B cell (primary cell): ENCODE measurements at regions not wholly inside any gene's neighbourhood (a gene's known extent, or its start where the extent isn't known, plus 50 kb on each side); places are given as distances from the start of the nearest gene placed in this dataset.

Source experiments
- EZH2 ChIP-seq: IDR thresholded peaks from 2 replicates; pipeline ENCODE4 v1.6.1; 2012; ENCODE audit warnings: borderline replicate concordance, low read depth, mild to moderate bottlenecking, moderate library complexity, low read length; ENCODE audit not compliant: insufficient read depth, poor library complexity, severe bottlenecking
- TF ChIP-seq, protein P1 (sequence below): fragments of 200-600 bp; IDR thresholded peaks from one replicate; pipeline ENCODE4 v1.8.0; 2022; ENCODE audit warnings: antibody characterized with exemption, mild to moderate bottlenecking

DNA sequence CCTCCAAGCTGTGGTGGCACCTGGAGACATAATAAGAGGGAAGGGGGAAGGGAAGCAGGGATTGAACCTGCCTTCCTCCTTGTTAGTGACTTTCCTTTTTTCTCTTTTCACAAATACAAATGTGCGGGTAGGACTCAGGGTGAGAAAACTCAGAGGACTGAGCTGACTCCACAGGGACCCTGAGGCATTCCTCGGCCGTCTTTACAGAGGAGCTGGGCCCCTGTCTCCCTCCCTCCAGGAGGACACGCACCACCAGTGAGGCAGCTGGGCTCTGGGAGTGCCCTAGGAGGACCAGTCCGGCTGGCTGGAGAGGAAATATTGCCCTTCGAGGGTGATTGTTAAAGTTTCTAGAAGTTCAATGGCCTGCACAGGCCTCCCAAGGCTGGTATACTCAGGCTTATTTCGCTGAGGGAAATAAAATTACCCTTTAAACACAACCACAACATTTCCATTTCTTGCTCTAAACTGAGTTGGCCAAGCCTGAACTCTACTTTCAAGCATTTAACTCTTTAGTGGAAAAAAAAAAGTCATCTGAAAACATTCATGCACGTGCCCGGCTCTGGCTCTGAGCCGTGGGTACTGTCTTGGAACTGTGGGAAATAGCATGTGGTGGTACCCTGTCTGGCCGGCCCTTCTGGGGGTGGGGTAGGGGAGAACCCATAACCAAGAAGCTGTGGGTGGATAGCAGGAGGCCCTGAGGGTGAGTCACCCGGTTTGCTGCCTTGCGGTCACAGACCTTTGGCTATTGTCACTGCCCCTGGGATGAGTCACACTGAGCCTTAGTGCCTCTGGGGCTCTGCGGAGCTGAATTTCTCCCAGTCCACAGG lies 116.0 kb downstream of the COPS8 start:
- TF ChIP-seq, protein P1, sequence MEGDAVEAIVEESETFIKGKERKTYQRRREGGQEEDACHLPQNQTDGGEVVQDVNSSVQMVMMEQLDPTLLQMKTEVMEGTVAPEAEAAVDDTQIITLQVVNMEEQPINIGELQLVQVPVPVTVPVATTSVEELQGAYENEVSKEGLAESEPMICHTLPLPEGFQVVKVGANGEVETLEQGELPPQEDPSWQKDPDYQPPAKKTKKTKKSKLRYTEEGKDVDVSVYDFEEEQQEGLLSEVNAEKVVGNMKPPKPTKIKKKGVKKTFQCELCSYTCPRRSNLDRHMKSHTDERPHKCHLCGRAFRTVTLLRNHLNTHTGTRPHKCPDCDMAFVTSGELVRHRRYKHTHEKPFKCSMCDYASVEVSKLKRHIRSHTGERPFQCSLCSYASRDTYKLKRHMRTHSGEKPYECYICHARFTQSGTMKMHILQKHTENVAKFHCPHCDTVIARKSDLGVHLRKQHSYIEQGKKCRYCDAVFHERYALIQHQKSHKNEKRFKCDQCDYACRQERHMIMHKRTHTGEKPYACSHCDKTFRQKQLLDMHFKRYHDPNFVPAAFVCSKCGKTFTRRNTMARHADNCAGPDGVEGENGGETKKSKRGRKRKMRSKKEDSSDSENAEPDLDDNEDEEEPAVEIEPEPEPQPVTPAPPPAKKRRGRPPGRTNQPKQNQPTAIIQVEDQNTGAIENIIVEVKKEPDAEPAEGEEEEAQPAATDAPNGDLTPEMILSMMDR = no peak
- TF ChIP-seq EZH2 = no peak
